ENCODE measurements at regions not wholly inside any gene's neighbourhood (a gene's known extent, or its start where the extent isn't known, plus 50 kb on each side); places are given as distances from the start of the nearest gene placed in this dataset.

DNA sequence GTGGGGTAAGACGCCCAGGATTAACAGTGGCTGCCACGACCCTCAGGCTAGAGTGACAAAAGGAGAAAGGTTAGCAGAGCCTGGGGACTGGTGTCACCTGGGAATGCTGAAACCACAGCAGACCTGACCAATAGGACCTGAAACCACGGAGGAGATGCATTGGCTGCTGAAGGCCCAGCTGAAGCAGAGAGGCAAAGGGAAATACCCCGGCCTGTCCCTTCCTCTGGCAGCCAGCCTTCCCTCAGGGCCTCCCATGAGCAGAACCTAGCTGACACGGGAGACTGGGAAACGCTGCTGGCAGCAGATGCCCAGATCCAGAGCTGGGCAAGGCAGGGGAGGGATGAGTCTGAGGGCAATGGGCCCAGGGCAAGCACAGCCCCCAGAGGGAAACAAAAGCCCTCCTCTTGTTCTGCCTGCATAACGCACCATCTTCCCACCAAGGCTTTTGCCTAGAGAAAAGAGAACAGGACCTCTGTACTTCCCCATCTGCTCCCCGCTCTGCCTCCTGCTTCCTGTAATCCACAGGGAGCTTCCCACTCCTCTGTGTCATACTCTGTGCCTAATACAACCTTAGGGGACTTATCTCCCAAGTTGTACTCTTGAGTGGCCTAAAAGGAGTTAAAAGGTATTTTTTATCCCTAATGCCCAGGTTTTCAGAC lies 216.2 kb downstream of the ABHD5 start:
- TF ChIP-seq CTCF (IDR thresholded peaks at IDR 0.05; ENCODE audit: insufficient read depth, low read length) (no peak), POLR2AphosphoS5 (IDR thresholded peaks at IDR 0.05; ENCODE audit: low read depth) (no peak)

All from HL-60 (cell line).